Stomach smooth muscle (tissue), 2 donors: ENCODE measurements at regions not wholly inside any gene's neighbourhood (a gene's known extent, or its start where the extent isn't known, plus 50 kb on each side); places are given as distances from the start of the nearest gene placed in this dataset.

Experiments
- H3K27ac ChIP-seq: one replicate; pipeline ENCODE4 v1.7.0; 2013; ENCODE audit warnings: mild to moderate bottlenecking, low read length, inconsistent platforms
- H3K27me3 ChIP-seq, 2 donors: one replicate each; pipeline ENCODE4 v1.7.0; 2013; ENCODE audit warnings: low read length in 2 of 2; ENCODE audit not compliant: insufficient read depth in 2 of 2, control insufficient read depth in 1 of 2
- H3K36me3 ChIP-seq, 2 donors: one replicate each; pipeline ENCODE4 v1.7.0; 2013; ENCODE audit warnings: low read length in 2 of 2; ENCODE audit not compliant: control insufficient read depth in 2 of 2, insufficient read depth in 2 of 2
- H3K4me1 ChIP-seq: one replicate; pipeline ENCODE4 v1.7.0; 2013; ENCODE audit warnings: low read length; ENCODE audit not compliant: control insufficient read depth, insufficient read depth
- H3K4me3 ChIP-seq, 2 donors: one replicate each; pipeline ENCODE4 v1.7.0; 2013; ENCODE audit warnings: low read length in 2 of 2
- H3K9ac ChIP-seq, 2 donors: one replicate each; pipeline ENCODE4 v1.7.0; 2013; ENCODE audit warnings: low read length in 2 of 2, mild to moderate bottlenecking in 1 of 2
- H3K9me3 ChIP-seq, 2 donors: one replicate each; pipeline ENCODE4 v1.7.0; 2013; ENCODE audit warnings: low read length in 2 of 2; ENCODE audit not compliant: control insufficient read depth in 2 of 2
- donor health status: healthy.
- donor health status: Pancreatic carcinoma.

DNA sequence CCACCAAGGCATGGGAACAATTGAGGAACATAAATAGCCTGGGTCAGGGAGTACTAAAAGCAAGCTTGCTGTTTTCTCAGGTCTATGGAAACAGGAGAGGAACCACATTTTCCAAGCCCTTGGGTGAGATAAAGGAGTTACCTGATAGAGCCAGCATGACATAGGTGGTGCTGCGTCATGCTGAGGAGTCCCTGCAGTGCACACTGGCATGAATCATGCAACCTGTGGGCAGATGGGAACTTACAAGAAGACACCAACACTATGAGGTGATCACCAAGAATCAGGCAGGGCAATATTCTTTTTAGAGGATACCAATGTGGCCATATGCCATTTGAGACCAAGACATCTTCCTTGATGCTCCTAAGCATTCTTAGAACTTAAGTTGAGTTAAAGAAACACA lies 531.8 kb downstream of the ZEB2 start:
- no peak overlapping the region for H3K27ac ChIP-seq
- peaks cover 0 to 5% of the 10 kb centered on the region in 2 donors for H3K9me3 ChIP-seq
- no peak overlapping the region for H3K9ac ChIP-seq
- H3K36me3 ChIP-seq, result no peaks in the 10 kb centered on the region
- H3K4me1 ChIP-seq, result no peaks in the 10 kb centered on the region
- no peak overlapping the region for H3K4me3 ChIP-seq
- no peaks in the 10 kb centered on the region for H3K27me3 ChIP-seq

DNA sequence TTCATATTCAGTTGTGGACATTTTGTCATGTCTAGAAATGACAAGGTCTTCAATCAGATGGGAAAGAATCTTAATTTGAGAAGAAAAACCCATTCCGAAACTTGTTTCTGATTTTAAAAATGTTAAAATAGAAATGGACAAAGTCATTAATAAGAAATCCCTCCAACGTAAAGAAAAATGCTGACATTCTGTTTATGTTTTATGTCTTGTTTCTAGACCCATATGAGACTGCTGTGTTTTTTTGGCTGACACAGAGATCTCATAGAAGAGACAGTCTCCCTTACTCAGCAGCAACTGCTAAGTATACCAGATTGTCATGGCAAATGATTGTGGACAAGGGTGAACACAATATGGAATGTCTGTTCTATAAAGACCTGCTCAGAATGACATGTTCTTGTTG lies 538.5 kb downstream of the ZEB2 start:
- Histone ChIP-seq H3K9me3 (peaks cover 0 to 5% of the 10 kb centered on the region in 2 donors), H3K36me3 (no peaks in the 10 kb centered on the region)

DNA sequence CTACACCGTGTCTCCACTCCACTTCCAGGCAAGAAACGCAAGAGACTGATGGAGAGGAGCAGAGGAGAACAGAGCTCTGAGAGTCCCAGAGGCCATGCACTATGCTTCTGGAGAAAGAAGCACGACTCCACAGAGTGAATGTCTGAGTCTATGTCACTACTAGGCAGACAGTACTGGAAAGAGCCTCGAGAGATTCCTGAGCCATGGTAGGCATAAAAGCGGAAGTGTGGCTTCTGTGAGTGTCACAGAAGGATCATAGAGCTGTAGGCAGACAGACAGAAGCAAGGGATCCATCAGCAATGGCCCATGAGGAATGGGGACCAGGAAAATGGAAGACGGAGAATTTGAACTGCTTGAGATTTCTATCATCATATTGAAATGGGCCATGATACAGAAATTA lies 542.6 kb downstream of the ZEB2 start:
- H3K27ac ChIP-seq, result no peak overlapping the region
- H3K27me3 ChIP-seq, result no peaks in the 10 kb centered on the region
- H3K4me3 ChIP-seq, result no peak overlapping the region
- H3K9ac ChIP-seq, result no peak overlapping the region
- H3K9me3 ChIP-seq, result no peaks in the 10 kb centered on the region
- H3K36me3 ChIP-seq, result no peaks in the 10 kb centered on the region
- no peaks in the 10 kb centered on the region for H3K4me1 ChIP-seq

More for the DNA sequence above, 538.5 kb downstream of the ZEB2 start:
- Histone ChIP-seq H3K27me3 (no peaks in the 10 kb centered on the region), H3K9ac (no peak overlapping the region), H3K4me3 (no peak overlapping the region), H3K4me1 (no peaks in the 10 kb centered on the region), H3K27ac (no peak overlapping the region)

DNA sequence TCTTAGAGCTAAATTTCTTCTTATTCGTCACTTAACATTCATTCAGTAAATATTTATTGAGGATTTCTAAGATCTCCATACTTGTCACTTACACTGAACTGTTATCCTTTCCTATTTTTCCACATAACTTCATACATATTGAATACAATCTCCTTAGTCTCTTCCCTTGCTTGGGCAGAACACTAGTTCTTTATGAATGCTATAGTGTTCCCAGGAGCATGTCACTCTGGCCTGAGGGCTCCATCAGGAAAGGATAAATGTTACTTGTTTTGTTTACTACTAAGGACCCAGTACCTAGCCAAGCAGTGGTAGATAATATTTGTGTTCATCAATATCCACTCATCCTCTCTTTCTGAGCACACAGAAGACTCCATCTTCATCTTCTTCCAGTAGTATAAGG lies 544.7 kb downstream of the ZEB2 start:
- Histone ChIP-seq H3K9me3 (no peaks in the 10 kb centered on the region), H3K27ac (no peak overlapping the region), H3K36me3 (no peaks in the 10 kb centered on the region), H3K9ac (no peak overlapping the region), H3K27me3 (no peaks in the 10 kb centered on the region), H3K4me3 (no peak overlapping the region), H3K4me1 (no peaks in the 10 kb centered on the region)

DNA sequence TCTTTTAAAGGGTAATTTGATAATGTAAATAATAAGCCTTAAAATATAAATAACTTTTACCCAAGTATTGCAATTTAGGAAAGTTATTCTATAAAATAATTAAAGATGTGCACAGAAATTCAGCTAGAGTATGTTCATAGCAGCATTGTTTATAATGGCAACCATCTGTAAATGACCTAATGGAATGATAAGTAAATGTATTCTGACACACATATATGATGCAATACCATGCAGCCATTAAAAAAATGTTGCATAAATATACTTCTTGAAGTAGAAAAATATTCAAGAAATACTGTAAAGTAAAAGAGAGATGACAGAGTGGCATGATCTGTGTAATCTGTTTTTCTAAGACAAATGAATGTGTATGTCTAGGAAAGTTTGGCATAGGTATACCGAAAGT lies 545.7 kb downstream of the ZEB2 start:
- H3K4me3 ChIP-seq, result no peak overlapping the region
- no peak overlapping the region for H3K9ac ChIP-seq
- H3K27ac ChIP-seq, result no peak overlapping the region
- H3K4me1 ChIP-seq, result no peaks in the 10 kb centered on the region
- H3K27me3 ChIP-seq, result no peaks in the 10 kb centered on the region
- no peaks in the 10 kb centered on the region for H3K9me3 ChIP-seq
- no peaks in the 10 kb centered on the region for H3K36me3 ChIP-seq

DNA sequence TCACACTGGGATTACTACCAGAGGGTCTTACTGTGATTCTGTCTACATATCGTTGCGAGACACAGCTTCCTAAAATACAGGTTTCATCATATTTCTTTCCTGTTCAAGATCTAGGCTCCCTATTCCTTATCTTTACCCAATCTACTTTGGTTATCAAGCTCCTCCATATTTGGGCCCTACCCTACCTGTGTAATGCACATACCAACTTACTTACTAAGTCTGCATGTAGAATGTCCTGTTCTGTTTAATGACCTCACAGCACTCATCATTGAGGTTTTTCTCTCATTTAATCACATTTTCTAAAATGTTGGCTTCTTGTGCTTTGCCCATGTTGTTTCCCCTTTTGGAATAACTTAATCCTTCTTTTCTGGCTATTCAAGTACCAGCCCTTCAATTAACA lies 551.1 kb downstream of the ZEB2 start:
- Histone ChIP-seq H3K27me3 (no peaks in the 10 kb centered on the region), H3K36me3 (no peaks in the 10 kb centered on the region), H3K4me1 (no peaks in the 10 kb centered on the region), H3K27ac (no peak overlapping the region), H3K4me3 (no peak overlapping the region), H3K9me3 (no peaks in the 10 kb centered on the region), H3K9ac (no peak overlapping the region)

DNA sequence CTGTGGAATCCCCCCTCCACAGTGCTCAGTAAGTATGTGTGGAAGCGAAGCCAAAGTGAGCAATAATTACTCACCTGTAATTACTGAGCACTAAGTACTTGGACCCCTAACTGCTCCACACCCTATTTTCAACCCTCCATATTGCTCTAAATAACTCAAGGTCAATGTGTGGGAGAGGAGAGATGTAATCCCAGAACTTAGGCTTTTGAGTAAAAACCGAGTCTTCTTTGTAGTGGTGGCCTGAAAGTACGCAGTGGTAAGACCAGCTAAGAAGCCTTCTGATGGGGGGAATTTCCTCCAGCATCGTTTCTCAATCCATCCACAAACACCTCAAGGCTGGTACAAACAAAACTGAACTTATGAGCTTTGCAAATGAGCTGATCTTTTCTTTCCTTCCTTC lies 551.6 kb downstream of the ZEB2 start:
- Histone ChIP-seq H3K27ac (no peak overlapping the region), H3K27me3 (no peaks in the 10 kb centered on the region), H3K4me3 (no peak overlapping the region), H3K9ac (no peak overlapping the region), H3K4me1 (no peaks in the 10 kb centered on the region), H3K9me3 (no peaks in the 10 kb centered on the region), H3K36me3 (no peaks in the 10 kb centered on the region)

DNA sequence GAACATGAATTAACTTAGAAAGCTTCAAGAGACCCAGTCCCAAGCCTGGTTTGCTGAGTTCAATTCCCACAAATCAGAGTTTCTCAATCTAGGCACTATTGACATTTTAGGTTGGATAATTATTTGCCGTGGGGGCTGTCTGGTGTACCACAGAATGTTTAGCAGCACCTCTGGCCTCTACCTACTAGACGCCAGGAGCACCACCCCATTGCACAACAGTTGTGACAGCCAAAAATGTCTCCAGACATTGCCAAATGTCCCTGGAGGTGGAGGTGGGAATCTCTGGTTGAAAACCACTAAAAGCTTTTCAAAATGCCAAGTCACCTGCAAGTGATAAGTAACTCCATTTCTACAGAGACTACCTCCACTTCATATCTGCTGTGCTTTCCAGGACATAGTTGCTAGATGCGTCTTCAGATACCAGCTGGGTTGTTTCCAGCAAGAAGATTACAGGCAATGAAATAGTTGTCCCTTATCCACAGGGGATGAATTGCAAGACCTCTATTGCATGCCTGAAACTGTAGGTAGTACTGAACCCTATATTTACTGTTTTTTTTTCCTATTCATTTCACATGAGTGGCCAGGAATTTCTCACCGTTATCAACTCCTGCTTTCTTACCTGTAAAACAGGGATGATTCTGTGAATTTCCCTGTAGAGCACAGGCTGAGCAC lies 554.3 kb downstream of the ZEB2 start:
- no peaks in the 10 kb centered on the region for H3K9me3 ChIP-seq
- no peaks in the 10 kb centered on the region for H3K4me1 ChIP-seq
- H3K36me3 ChIP-seq, result no peaks in the 10 kb centered on the region
- no peak overlapping the region for H3K9ac ChIP-seq
- no peak overlapping the region for H3K4me3 ChIP-seq
- no peak overlapping the region for H3K27ac ChIP-seq
- no peaks in the 10 kb centered on the region for H3K27me3 ChIP-seq

DNA sequence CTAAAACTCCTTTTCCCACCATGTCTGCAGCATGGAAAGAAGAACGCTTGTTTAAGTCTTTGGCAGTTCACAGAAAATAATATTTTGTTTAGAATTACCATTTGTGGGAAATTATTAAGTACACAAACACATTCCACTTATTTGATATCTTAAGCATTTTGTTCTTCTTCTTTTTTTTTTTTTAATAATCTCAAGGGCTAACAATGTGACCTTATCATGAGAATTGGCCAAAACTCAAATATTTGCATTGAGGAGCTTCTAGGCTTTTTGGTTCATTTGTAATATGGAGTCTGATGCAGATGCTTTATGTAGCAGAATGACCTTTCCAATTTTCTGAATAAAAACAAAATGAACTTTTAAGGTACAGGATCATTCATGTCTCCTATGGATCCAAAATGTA lies 555.0 kb downstream of the ZEB2 start:
- H3K4me3 ChIP-seq, result no peak overlapping the region
- H3K36me3 ChIP-seq, result no peaks in the 10 kb centered on the region
- H3K27ac ChIP-seq, result no peak overlapping the region
- H3K27me3 ChIP-seq, result no peaks in the 10 kb centered on the region
- no peaks in the 10 kb centered on the region for H3K4me1 ChIP-seq
- H3K9ac ChIP-seq, result no peak overlapping the region
- no peaks in the 10 kb centered on the region for H3K9me3 ChIP-seq

DNA sequence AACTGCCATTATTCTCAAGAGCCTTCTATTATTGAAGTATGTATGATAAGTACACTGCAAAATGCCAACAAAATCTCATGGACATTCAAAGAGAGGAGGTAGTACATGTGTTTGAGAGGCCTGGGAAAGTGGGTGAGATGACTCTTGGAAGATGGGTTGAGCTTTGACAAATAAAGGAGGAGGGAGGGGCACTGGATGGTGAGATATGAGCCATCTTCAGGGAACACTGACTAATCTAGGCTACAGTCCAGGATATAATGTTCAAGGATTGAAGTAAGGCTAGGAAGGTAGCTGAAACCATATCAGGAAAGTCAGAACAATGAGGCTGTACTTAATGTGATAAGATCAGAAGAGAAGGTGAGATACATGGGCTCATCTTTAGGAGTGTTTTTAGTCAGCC lies 559.7 kb downstream of the ZEB2 start:
- no peaks in the 10 kb centered on the region for H3K4me1 ChIP-seq
- no peak overlapping the region for H3K27ac ChIP-seq
- no peaks in the 10 kb centered on the region for H3K36me3 ChIP-seq
- no peak overlapping the region for H3K9ac ChIP-seq
- no peak overlapping the region for H3K4me3 ChIP-seq
- H3K9me3 ChIP-seq, result no peaks in the 10 kb centered on the region
- H3K27me3 ChIP-seq, result no peaks in the 10 kb centered on the region

DNA sequence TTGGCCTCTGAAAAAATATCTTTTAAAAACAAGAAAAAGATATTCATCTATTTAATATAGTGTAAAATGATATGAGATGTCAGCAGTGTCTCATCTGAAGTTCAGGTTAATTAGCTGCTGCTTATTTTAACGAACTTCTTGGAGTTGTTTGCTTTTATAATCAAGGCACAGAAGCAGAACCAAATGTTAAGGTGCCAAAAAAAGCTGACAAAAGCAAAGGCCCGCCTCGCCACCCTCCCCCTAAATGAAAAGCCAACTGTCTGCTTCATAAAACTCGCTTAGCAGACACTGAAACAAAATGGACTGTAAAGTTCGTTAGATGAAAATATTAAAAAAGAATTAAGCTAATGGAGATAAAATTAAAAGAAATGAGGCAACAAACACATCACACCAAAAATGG lies 562.6 kb downstream of the ZEB2 start:
- H3K27ac ChIP-seq, result no peak overlapping the region
- no peaks in the 10 kb centered on the region for H3K36me3 ChIP-seq
- H3K27me3 ChIP-seq, result no peaks in the 10 kb centered on the region
- H3K9me3 ChIP-seq, result no peaks in the 10 kb centered on the region
- H3K9ac ChIP-seq, result no peak overlapping the region
- H3K4me3 ChIP-seq, result no peak overlapping the region
- no peaks in the 10 kb centered on the region for H3K4me1 ChIP-seq
